ENCODE measurements at regions not wholly inside any gene's neighbourhood (a gene's known extent, or its start where the extent isn't known, plus 50 kb on each side); places are given as distances from the start of the nearest gene placed in this dataset.

GRCh38 chr20:57104113-57104512, 162.3 kb downstream of the BMP7 start:
- no peak overlapping the region for H3K27ac ChIP-seq

GRCh38 chr20:57104651-57105204, 161.7 kb downstream of the BMP7 start:
- no peaks in the 10 kb centered on the region for H3K9me3 ChIP-seq
- DNase-seq (ENCODE audit: low spot score in 2 of 2) = no peak
- TF ChIP-seq POLR2A (IDR thresholded peaks at IDR 0.05) (no peak), POLR2AphosphoS5 (IDR thresholded peaks at IDR 0.05) (no peak), EP300 (IDR thresholded peaks at IDR 0.05) (no peak), CTCF (IDR thresholded peaks at IDR 0.05) (no peak)
- no peak overlapping the region for H3K4me3 ChIP-seq
- no peak overlapping the region for H3K27ac ChIP-seq
- peaks cover 17% of the 10 kb centered on the region for H3K4me1 ChIP-seq
- no peaks in the 10 kb centered on the region for H3K36me3 ChIP-seq
- 54% methylated on average over 13 of the region's 13 CpGs for WGBS
- H3K27me3 ChIP-seq = no peaks in the 10 kb centered on the region

More at GRCh38 chr20:57104113-57104512, 162.3 kb downstream of the BMP7 start:
- H3K27me3 ChIP-seq = no peaks in the 10 kb centered on the region
- H3K4me1 ChIP-seq = peaks cover 11% of the 10 kb centered on the region
- H3K4me3 ChIP-seq = no peak overlapping the region
- no peak for DNase-seq (ENCODE audit: low spot score in 2 of 2)
- WGBS = 82% methylated on average over 11 of the region's 11 CpGs
- no peaks in the 10 kb centered on the region for H3K36me3 ChIP-seq
- no peaks in the 10 kb centered on the region for H3K9me3 ChIP-seq
- TF ChIP-seq EP300 (IDR thresholded peaks at IDR 0.05) (no peak), POLR2A (IDR thresholded peaks at IDR 0.05) (no peak), POLR2AphosphoS5 (IDR thresholded peaks at IDR 0.05) (no peak), CTCF (IDR thresholded peaks at IDR 0.05) (no peak)

- Histone ChIP-seq H3K27ac (no peak overlapping the region), H3K9me3 (no peaks in the 10 kb centered on the region), H3K36me3 (no peaks in the 10 kb centered on the region), H3K27me3 (no peaks in the 10 kb centered on the region), H3K4me1 (peaks cover 19% of the 10 kb centered on the region), H3K4me3 (no peak overlapping the region)
- TF ChIP-seq POLR2A (IDR thresholded peaks at IDR 0.05) (no peak), EP300 (IDR thresholded peaks at IDR 0.05) (no peak), CTCF (IDR thresholded peaks at IDR 0.05) (no peak), POLR2AphosphoS5 (IDR thresholded peaks at IDR 0.05) (no peak)
- WGBS = 86% methylated on average over 12 of the region's 12 CpGs
- no peak for DNase-seq (ENCODE audit: low spot score in 2 of 2)
Measured at GRCh38 chr20:57106030-57106682, 160.3 kb downstream of the BMP7 start.

DNA sequence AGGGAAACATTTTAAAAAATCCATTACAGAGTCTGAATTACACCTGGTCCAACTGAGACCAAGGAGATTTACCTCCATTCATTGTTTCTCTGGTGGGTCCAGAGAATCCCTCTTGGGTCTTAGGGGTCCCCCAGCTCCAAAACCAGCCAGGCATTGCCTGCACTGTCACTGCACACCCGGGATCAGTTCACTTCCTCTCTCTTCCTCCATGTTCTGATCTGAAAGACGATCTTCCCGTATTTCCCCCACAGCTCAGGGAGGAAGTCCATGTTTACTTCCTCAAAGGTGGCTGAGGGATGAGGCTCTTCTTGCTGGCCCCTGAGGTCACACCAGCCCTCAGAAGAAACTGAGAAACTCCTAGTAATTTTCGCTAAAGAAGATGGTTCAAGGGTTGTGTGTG, 159.7 kb downstream of the BMP7 start:
- DNase-seq (ENCODE audit: low spot score in 2 of 2) = no peak
- 60% methylated on average over 4 of the region's 4 CpGs for WGBS
- Histone ChIP-seq H3K4me1 (peaks cover 19% of the 10 kb centered on the region), H3K9me3 (no peaks in the 10 kb centered on the region), H3K36me3 (no peaks in the 10 kb centered on the region), H3K27ac (no peak overlapping the region), H3K4me3 (no peak overlapping the region), H3K27me3 (no peaks in the 10 kb centered on the region)
- TF ChIP-seq EP300 (IDR thresholded peaks at IDR 0.05) (no peak), CTCF (IDR thresholded peaks at IDR 0.05) (no peak), POLR2A (IDR thresholded peaks at IDR 0.05) (no peak), POLR2AphosphoS5 (IDR thresholded peaks at IDR 0.05) (no peak)

- Histone ChIP-seq H3K4me1 (peaks cover 19% of the 10 kb centered on the region), H3K4me3 (no peak overlapping the region), H3K9me3 (no peaks in the 10 kb centered on the region), H3K27ac (no peak overlapping the region), H3K36me3 (no peaks in the 10 kb centered on the region), H3K27me3 (no peaks in the 10 kb centered on the region)
- DNase-seq (ENCODE audit: low spot score in 2 of 2) = no peak
- TF ChIP-seq CTCF (IDR thresholded peaks at IDR 0.05) = no peak
- TF ChIP-seq POLR2AphosphoS5 (IDR thresholded peaks at IDR 0.05) = no peak
- no peak for TF ChIP-seq EP300 (IDR thresholded peaks at IDR 0.05)
- no peak for TF ChIP-seq POLR2A (IDR thresholded peaks at IDR 0.05)
- 87% methylated on average over 13 of the region's 13 CpGs for WGBS
Measured at GRCh38 chr20:57107208-57107607, 159.2 kb downstream of the BMP7 start.

Measured in suprapubic skin (tissue), 4 donors.